ENCODE measurements at regions not wholly inside any gene's neighbourhood (a gene's known extent, or its start where the extent isn't known, plus 50 kb on each side); places are given as distances from the start of the nearest gene placed in this dataset.

DNA sequence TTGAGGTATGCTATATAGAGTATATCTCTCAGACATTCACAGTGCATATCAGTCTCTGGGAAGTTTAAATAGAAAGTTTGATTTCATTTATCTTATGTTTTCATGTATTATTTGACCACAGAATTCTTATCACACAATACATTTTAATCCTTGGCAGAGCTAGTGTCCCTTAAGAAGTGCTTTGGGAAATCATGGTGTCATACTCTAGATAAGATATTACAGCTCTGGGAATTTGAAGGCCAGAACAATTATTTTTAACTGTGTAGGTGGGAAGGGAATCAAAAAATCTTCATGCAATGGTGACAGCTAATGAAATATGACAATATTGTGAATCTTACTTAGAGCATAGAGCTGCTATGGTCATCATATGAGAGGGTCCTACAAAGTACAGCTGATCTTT, 451.3 kb upstream of the FAM98A start:
- Histone ChIP-seq H3K36me3 (ENCODE audit: insufficient read depth, low read length) (no peaks in the 10 kb centered on the region), H3K4me1 (ENCODE audit: control insufficient read depth, insufficient read depth, low read length, unreplicated experiment) (no peaks in the 10 kb centered on the region), H3K27ac (ENCODE audit: low read depth, low read length) (no peak overlapping the region), H2AFZ (ENCODE audit: low read length, unreplicated experiment) (no peak overlapping the region), H3K4me3 (ENCODE audit: low read depth, low read length) (no peak overlapping the region), H3K27me3 (ENCODE audit: insufficient read depth, low read length) (no peaks in the 10 kb centered on the region), H3K79me2 (ENCODE audit: control insufficient read depth, insufficient read depth, low read length, unreplicated experiment) (no peaks in the 10 kb centered on the region)

DNA sequence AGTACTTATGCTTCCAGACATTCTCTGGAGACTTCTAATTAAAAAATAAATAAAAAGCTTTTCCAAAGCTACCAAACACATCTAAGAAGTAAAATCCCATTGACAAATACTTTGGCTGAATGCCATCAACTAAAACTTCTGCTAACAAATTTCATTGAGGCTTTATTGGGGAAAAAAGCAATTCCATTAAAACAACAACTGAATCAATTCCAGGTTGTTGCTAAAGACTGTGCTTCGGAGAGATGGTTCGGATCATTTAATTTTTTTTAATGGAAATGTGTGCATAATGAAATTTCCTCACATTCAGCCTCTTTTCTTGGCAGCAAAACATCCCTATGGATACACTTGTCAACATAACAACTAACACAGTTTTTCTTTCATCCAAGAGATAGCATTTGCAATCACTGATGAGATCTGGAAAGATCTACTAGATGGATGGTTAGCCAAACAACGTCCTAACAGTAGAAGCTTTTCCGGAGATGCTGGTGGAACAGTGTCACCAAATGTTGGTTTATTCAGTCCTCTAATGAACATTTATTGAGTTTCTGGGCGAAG, 446.1 kb upstream of the FAM98A start:
- Histone ChIP-seq H3K36me3 (ENCODE audit: insufficient read depth, low read length) (no peaks in the 10 kb centered on the region), H3K4me3 (ENCODE audit: low read depth, low read length) (no peak overlapping the region), H3K27me3 (ENCODE audit: insufficient read depth, low read length) (no peaks in the 10 kb centered on the region), H3K27ac (ENCODE audit: low read depth, low read length) (no peak overlapping the region), H3K79me2 (ENCODE audit: control insufficient read depth, insufficient read depth, low read length, unreplicated experiment) (no peaks in the 10 kb centered on the region), H3K4me1 (ENCODE audit: control insufficient read depth, insufficient read depth, low read length, unreplicated experiment) (no peaks in the 10 kb centered on the region), H2AFZ (ENCODE audit: low read length, unreplicated experiment) (no peak overlapping the region)

DNA sequence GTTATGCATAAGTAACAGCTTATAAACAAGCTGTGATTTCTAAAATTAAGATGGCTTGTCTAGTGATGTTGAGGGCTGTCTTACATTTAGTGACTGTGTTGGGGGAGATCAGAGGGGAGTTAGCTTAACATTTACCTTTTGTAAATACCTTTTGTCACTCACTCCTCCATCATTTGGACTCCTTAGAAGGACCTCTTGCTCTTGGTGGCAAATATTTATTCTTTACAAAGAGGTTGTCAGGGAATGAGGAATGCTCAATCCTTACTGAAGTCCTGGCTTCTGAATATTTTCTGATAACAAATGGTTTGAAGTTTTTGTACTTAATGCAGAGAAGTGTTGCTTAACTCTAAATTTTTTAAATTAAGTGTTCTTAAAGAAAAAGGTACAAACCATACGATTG, 438.8 kb upstream of the FAM98A start:
- Histone ChIP-seq H3K27ac (ENCODE audit: low read depth, low read length) (no peak overlapping the region), H3K79me2 (ENCODE audit: control insufficient read depth, insufficient read depth, low read length, unreplicated experiment) (no peaks in the 10 kb centered on the region), H3K4me1 (ENCODE audit: control insufficient read depth, insufficient read depth, low read length, unreplicated experiment) (no peaks in the 10 kb centered on the region), H3K4me3 (ENCODE audit: low read depth, low read length) (no peak overlapping the region), H3K27me3 (ENCODE audit: insufficient read depth, low read length) (no peaks in the 10 kb centered on the region), H2AFZ (ENCODE audit: low read length, unreplicated experiment) (no peak overlapping the region), H3K36me3 (ENCODE audit: insufficient read depth, low read length) (no peaks in the 10 kb centered on the region)

DNA sequence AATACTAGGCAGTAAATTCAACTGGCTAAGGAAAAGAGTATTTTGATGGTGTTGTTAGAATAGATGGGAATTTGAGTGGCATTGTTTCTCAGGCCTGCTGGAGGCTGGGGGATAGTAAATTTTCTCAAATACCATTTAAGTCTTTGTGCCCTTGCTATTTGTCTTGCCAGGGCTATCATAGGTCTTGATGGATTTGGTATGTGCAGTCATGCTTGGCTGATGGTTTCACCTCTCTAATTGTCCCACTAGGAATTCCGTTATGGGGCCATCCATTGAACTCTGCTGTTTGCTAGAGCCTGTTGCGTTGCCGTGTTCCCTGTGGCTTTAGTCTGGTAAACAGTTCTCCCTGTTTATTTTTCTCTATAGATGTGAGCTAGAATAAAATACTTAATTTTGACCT, 438.1 kb upstream of the FAM98A start:
- Histone ChIP-seq H3K36me3 (ENCODE audit: insufficient read depth, low read length) (no peaks in the 10 kb centered on the region), H3K27ac (ENCODE audit: low read depth, low read length) (no peak overlapping the region), H3K27me3 (ENCODE audit: insufficient read depth, low read length) (no peaks in the 10 kb centered on the region), H3K79me2 (ENCODE audit: control insufficient read depth, insufficient read depth, low read length, unreplicated experiment) (no peaks in the 10 kb centered on the region), H3K4me3 (ENCODE audit: low read depth, low read length) (no peak overlapping the region), H2AFZ (ENCODE audit: low read length, unreplicated experiment) (no peak overlapping the region), H3K4me1 (ENCODE audit: control insufficient read depth, insufficient read depth, low read length, unreplicated experiment) (no peaks in the 10 kb centered on the region)

DNA sequence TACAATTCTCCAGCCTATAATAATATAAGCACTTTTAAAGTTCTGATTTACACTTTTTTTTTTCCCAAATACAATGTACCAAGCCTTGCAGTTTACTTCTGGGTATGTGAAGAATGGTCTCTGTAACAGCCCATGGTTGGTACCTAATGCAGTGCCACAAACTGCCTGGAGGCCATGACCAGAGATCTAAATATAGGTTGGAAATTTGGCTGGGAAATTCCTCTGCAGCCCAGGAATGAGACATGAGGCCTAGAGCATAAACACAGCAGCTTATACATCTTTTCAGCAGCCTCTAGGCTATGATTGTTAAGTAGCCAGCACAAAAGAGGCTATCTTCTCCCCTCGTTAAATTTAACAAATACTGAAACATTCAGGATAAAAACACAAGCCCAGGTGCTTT, 432.0 kb upstream of the FAM98A start:
- Histone ChIP-seq H3K27ac (ENCODE audit: low read depth, low read length) (no peak overlapping the region), H3K36me3 (ENCODE audit: insufficient read depth, low read length) (no peaks in the 10 kb centered on the region), H2AFZ (ENCODE audit: low read length, unreplicated experiment) (no peak overlapping the region), H3K27me3 (ENCODE audit: insufficient read depth, low read length) (no peaks in the 10 kb centered on the region), H3K4me3 (ENCODE audit: low read depth, low read length) (no peak overlapping the region), H3K4me1 (ENCODE audit: control insufficient read depth, insufficient read depth, low read length, unreplicated experiment) (no peaks in the 10 kb centered on the region), H3K79me2 (ENCODE audit: control insufficient read depth, insufficient read depth, low read length, unreplicated experiment) (no peaks in the 10 kb centered on the region)

DNA sequence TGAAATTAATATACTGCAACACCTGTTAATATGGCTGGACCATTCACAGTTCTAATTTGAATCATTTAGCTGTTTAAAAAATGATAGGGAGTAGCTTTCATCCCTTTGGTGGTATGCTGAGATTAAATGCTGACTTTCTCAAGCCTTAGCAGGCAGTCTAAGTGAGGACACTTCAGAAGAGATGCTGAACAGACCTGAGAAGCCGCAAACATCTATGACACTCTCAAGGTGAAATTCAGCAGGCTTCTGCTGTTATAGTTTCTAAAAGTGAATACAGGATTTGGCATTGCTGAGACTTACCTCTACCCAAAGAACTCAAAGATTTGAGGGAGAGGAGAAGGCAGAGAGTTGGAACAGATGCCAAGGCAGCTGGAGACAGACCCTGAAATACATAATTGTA, 431.2 kb upstream of the FAM98A start:
- H3K27ac ChIP-seq (ENCODE audit: low read depth, low read length): no peak overlapping the region
- no peaks in the 10 kb centered on the region for H3K36me3 ChIP-seq (ENCODE audit: insufficient read depth, low read length)
- H3K27me3 ChIP-seq (ENCODE audit: insufficient read depth, low read length): no peaks in the 10 kb centered on the region
- H2AFZ ChIP-seq (ENCODE audit: low read length, unreplicated experiment): no peak overlapping the region
- H3K4me1 ChIP-seq (ENCODE audit: control insufficient read depth, insufficient read depth, low read length, unreplicated experiment): no peaks in the 10 kb centered on the region
- H3K79me2 ChIP-seq (ENCODE audit: control insufficient read depth, insufficient read depth, low read length, unreplicated experiment): no peaks in the 10 kb centered on the region
- no peak overlapping the region for H3K4me3 ChIP-seq (ENCODE audit: low read depth, low read length)

GRCh38 chr2:34029073-34029472, 430.0 kb upstream of the FAM98A start:
- H2AFZ ChIP-seq (ENCODE audit: low read length, unreplicated experiment): no peak overlapping the region
- no peak overlapping the region for H3K27ac ChIP-seq (ENCODE audit: low read depth, low read length)

DNA sequence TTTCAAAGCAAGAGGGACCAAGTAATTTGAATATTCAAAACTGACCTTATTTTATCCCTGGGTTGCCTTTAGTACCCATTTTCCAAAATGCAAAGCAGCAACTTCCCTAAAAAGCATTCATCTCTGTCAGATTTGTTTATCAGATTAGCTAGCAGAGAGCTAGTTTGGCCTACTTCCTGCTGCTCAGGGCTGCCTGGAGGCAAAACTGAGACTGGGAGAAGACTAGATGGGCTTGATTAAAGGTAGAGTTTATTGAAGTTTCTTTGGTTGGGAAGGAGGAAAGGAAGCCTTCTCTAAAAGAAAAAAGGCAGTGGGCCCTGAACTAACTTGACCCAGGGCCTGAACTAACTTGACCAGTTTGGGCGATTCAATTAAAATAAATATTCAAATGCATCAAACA, 426.1 kb upstream of the FAM98A start:
- Histone ChIP-seq H3K27ac (ENCODE audit: low read depth, low read length) (no peak overlapping the region), H3K4me3 (ENCODE audit: low read depth, low read length) (no peak overlapping the region), H3K36me3 (ENCODE audit: insufficient read depth, low read length) (no peaks in the 10 kb centered on the region), H3K79me2 (ENCODE audit: control insufficient read depth, insufficient read depth, low read length, unreplicated experiment) (no peaks in the 10 kb centered on the region), H3K27me3 (ENCODE audit: insufficient read depth, low read length) (no peaks in the 10 kb centered on the region), H2AFZ (ENCODE audit: low read length, unreplicated experiment) (no peak overlapping the region), H3K4me1 (ENCODE audit: control insufficient read depth, insufficient read depth, low read length, unreplicated experiment) (no peaks in the 10 kb centered on the region)

More at GRCh38 chr2:34029073-34029472, 430.0 kb upstream of the FAM98A start:
- Histone ChIP-seq H3K4me1 (ENCODE audit: control insufficient read depth, insufficient read depth, low read length, unreplicated experiment) (no peaks in the 10 kb centered on the region), H3K79me2 (ENCODE audit: control insufficient read depth, insufficient read depth, low read length, unreplicated experiment) (no peaks in the 10 kb centered on the region), H3K27me3 (ENCODE audit: insufficient read depth, low read length) (no peaks in the 10 kb centered on the region), H3K36me3 (ENCODE audit: insufficient read depth, low read length) (no peaks in the 10 kb centered on the region), H3K4me3 (ENCODE audit: low read depth, low read length) (no peak overlapping the region)

DNA sequence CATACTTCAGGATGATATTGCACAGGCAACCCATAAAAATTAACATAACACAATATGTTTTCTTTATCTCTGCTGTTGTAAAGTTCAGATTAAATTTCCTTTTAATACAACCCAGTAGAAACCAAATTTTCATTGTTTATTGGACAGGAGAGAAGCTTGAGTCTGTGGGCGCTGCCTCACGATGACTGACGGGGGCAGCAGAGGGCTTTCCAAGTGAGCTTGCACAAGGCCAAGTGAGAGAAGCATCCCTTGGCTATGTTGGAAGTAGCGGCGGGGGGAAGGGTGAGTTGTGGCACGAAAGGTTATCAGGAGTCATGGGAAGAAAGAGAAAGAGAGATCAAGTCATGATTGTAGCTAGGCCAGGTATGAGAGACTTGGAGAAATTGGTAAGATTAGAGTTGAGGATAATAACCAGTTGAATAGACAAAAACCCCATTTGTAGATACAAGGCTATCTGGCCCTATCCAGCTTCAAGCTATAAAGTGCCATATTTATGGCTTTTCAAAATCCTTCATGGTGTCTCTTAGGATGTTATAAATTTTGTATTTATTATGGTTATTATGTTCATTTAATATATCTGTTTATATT, 413.7 kb upstream of the FAM98A start:
- no peak overlapping the region for H2AFZ ChIP-seq (ENCODE audit: low read length, unreplicated experiment)

DNA sequence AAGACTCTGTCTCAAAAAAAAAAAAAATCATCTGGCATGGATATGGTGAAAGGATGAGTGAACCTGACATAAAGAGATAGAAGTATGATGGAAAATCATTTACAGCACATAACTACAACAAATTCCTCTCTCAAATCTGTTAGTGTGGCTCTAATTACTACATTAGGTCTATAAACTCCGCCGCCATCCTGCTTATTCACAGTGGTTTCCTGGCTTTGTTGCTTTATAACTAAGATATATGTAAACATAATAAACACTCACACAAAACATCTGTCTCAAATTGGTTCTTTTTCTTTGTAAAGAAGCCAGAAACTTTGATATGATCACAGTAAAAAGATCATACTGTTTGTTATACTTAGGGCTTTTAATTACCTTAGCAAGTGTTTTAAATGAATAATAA, 412.6 kb upstream of the FAM98A start:
- Histone ChIP-seq H3K36me3 (ENCODE audit: insufficient read depth, low read length) (no peaks in the 10 kb centered on the region), H2AFZ (ENCODE audit: low read length, unreplicated experiment) (no peak overlapping the region), H3K4me1 (ENCODE audit: control insufficient read depth, insufficient read depth, low read length, unreplicated experiment) (no peaks in the 10 kb centered on the region), H3K79me2 (ENCODE audit: control insufficient read depth, insufficient read depth, low read length, unreplicated experiment) (no peaks in the 10 kb centered on the region), H3K27ac (ENCODE audit: low read depth, low read length) (no peak overlapping the region), H3K27me3 (ENCODE audit: insufficient read depth, low read length) (no peaks in the 10 kb centered on the region), H3K4me3 (ENCODE audit: low read depth, low read length) (no peak overlapping the region)

More for the DNA sequence above, 413.7 kb upstream of the FAM98A start:
- H3K79me2 ChIP-seq (ENCODE audit: control insufficient read depth, insufficient read depth, low read length, unreplicated experiment): no peaks in the 10 kb centered on the region
- H3K4me1 ChIP-seq (ENCODE audit: control insufficient read depth, insufficient read depth, low read length, unreplicated experiment): no peaks in the 10 kb centered on the region
- no peak overlapping the region for H3K4me3 ChIP-seq (ENCODE audit: low read depth, low read length)
- H3K36me3 ChIP-seq (ENCODE audit: insufficient read depth, low read length): no peaks in the 10 kb centered on the region
- no peaks in the 10 kb centered on the region for H3K27me3 ChIP-seq (ENCODE audit: insufficient read depth, low read length)
- no peak overlapping the region for H3K27ac ChIP-seq (ENCODE audit: low read depth, low read length)

- Histone ChIP-seq H3K4me3 (ENCODE audit: low read depth, low read length) (no peak overlapping the region), H3K27ac (ENCODE audit: low read depth, low read length) (no peak overlapping the region), H3K4me1 (ENCODE audit: control insufficient read depth, insufficient read depth, low read length, unreplicated experiment) (no peaks in the 10 kb centered on the region), H3K36me3 (ENCODE audit: insufficient read depth, low read length) (no peaks in the 10 kb centered on the region), H2AFZ (ENCODE audit: low read length, unreplicated experiment) (no peak overlapping the region), H3K27me3 (ENCODE audit: insufficient read depth, low read length) (no peaks in the 10 kb centered on the region), H3K79me2 (ENCODE audit: control insufficient read depth, insufficient read depth, low read length, unreplicated experiment) (no peaks in the 10 kb centered on the region)
Observed at GRCh38 chr2:34005901-34006300, 406.8 kb upstream of the FAM98A start.
